Panc1 (cell line): ENCODE measurements at regions not wholly inside any gene's neighbourhood (a gene's known extent, or its start where the extent isn't known, plus 50 kb on each side); places are given as distances from the start of the nearest gene placed in this dataset.

Experiments
- ATAC-seq: fragments of 200-7000 bp; cut with Tn5 transposase; 2 replicates; pipeline ENCODE4 v1.9.1; 2020; ENCODE audit warnings: mild to moderate bottlenecking, moderate library complexity
- BruUV-seq: library from RNA; stranded (reverse); fragments of 400-500 nt; replicated peaks from 2 replicates; lab custom pipeline; 2021; lab: Mats Ljungman, UMichigan
- CTCF ChIA-PET: fragments of 300-600 bp; sonication (Branson Sonifier 250); formaldehyde crosslinking; loops from one replicate; lab custom pipeline; 2022; ENCODE audit warnings: antibody characterized with exemption; lab: Charles Lee
- POLR2A ChIA-PET: fragments of 300-600 bp; sonication (Branson Sonifier 250); formaldehyde crosslinking; loops from one replicate; lab custom pipeline; 2022; ENCODE audit warnings: antibody characterized with exemption; lab: Charles Lee
- DNase-seq: peaks from one replicate; pipeline ENCODE4 v3.0.0-alpha.2; 2010; ENCODE audit warnings: low read depth, low spot score
- H3K27ac ChIP-seq: 2 replicates; pipeline ENCODE4 v1.5.1; 2011; ENCODE audit warnings: mild to moderate bottlenecking, low read length, inconsistent platforms
- H3K27me3 ChIP-seq: fragments of 200-500 bp; sonication (Bioruptor generic); 2 replicates; pipeline ENCODE4 v1.6.0; 2014; ENCODE audit warnings: low read length, inconsistent platforms; ENCODE audit not compliant: control insufficient read depth, insufficient read depth
- H3K36me3 ChIP-seq: fragments of 200-500 bp; sonication (Bioruptor generic); 2 replicates; pipeline ENCODE4 v1.5.1; 2014; ENCODE audit warnings: inconsistent platforms, mild to moderate bottlenecking, low read length, moderate library complexity; ENCODE audit not compliant: control insufficient read depth, insufficient read depth
- H3K4me1 ChIP-seq: 2 replicates; pipeline ENCODE4 v1.5.1; 2011; ENCODE audit warnings: inconsistent platforms, mild to moderate bottlenecking, low read length, moderate library complexity; ENCODE audit not compliant: control insufficient read depth, insufficient read depth
- H3K4me3 ChIP-seq, 2 experiments: 2 replicates each; pipeline ENCODE4 v1.5.1; 2011 to 2012; ENCODE audit warnings: low read depth in 2 of 2, low read length in 2 of 2, mild to moderate bottlenecking in 2 of 2, inconsistent platforms in 1 of 2, moderate library complexity in 1 of 2
- H3K9me3 ChIP-seq: fragments of 200-500 bp; sonication (Bioruptor generic); 2 replicates; pipeline ENCODE4 v1.5.1; 2014; ENCODE audit warnings: low read depth, mild to moderate bottlenecking, inconsistent platforms, low read length, moderate library complexity; ENCODE audit not compliant: control insufficient read depth, insufficient read depth
- CTCF ChIP-seq: fragments of 450-650 bp; IDR thresholded peaks from 2 replicates; pipeline ENCODE4 v1.5.1; 2017; ENCODE audit warnings: mild to moderate bottlenecking
- POLR2AphosphoS5 ChIP-seq: IDR thresholded peaks from 2 replicates; pipeline ENCODE4 v1.6.1; 2012; ENCODE audit warnings: mild to moderate bottlenecking, low read depth, low read length, moderate library complexity
- REST ChIP-seq, 2 experiments: IDR thresholded peaks; 2 replicates each; pipeline ENCODE4 v1.6.1; 2011 to 2012; ENCODE audit warnings: low read depth in 2 of 2, control low read depth in 1 of 2, low read length in 1 of 2, mild to moderate bottlenecking in 1 of 2, moderate library complexity in 1 of 2; ENCODE audit not compliant: insufficient read depth in 1 of 2
- SIN3A ChIP-seq: IDR thresholded peaks from 2 replicates; pipeline ENCODE4 v1.6.1; 2012; ENCODE audit warnings: low read depth, mild to moderate bottlenecking, low read length, moderate library complexity, borderline replicate concordance; ENCODE audit not compliant: insufficient read depth
- TCF7L2 ChIP-seq: IDR thresholded peaks from 2 replicates; pipeline ENCODE4 v1.6.1; 2011; ENCODE audit warnings: mild to moderate bottlenecking, low read depth, low read length, inconsistent platforms
- in situ Hi-C: cut with HindIII; loops from 2 replicates; pipeline ENCODE4 v1.10.0; 2016; ENCODE audit warnings: low sequenced_read_pairs, low pct_unique_long_range_greater_than_20kb
- intact Hi-C: fragments of 100-400 bp; cut with micrococcal nuclease; formaldehyde crosslinking; loops from one replicate; pipeline ENCODE4 v1.10.0; 2022; ENCODE audit not compliant: unreplicated experiment

GRCh38 chr16:77564791-77565390 lies 130.1 kb upstream of the ADAMTS18 start:
- no peak for DNase-seq
- in situ Hi-C loops, result no loop called here
- ChIA-PET CTCF (no interaction called here), POLR2A (interaction anchor here (0.8 kb wide), 1 partner anchor 61 kb away, joined by 3 read pairs; no protein-coding TSS in a partner anchor)
- Histone ChIP-seq H3K4me3 (no peak overlapping the region), H3K27ac (peak overlapping the region; percentile 49), H3K9me3 (no peaks in the 10 kb centered on the region), H3K36me3 (no peaks in the 10 kb centered on the region), H3K27me3 (no peaks in the 10 kb centered on the region), H3K4me1 (no peaks in the 10 kb centered on the region)
- no TSS peak for BruUV-seq
- TF ChIP-seq CTCF (no peak), POLR2AphosphoS5 (no peak), TCF7L2 (no peak), REST (IDR thresholded peaks at IDR 0.05; ENCODE audit: insufficient read depth in 1 of 2, low read depth in 2 of 2, low read length in 1 of 2) (no peak), SIN3A (no peak)
- intact Hi-C loops, result no loop called here
- ATAC-seq, result peak; percentile 72

- no peaks in the 10 kb centered on the region for H3K27me3 ChIP-seq
- intact Hi-C loops (no loop called here), in situ Hi-C loops (no loop called here)
- no peaks in the 10 kb centered on the region for H3K4me1 ChIP-seq
- ChIA-PET CTCF (no interaction called here), POLR2A (no interaction called here)
- no peaks in the 10 kb centered on the region for H3K36me3 ChIP-seq
- BruUV-seq, result no TSS peak
- no peak overlapping the region for H3K4me3 ChIP-seq
- DNase-seq, result no peak
- no peak overlapping the region for H3K27ac ChIP-seq
- H3K9me3 ChIP-seq, result no peaks in the 10 kb centered on the region
- no peak for TF ChIP-seq REST (IDR thresholded peaks at IDR 0.05; ENCODE audit: insufficient read depth in 1 of 2, low read depth in 2 of 2, low read length in 1 of 2)
- no peak for TF ChIP-seq POLR2AphosphoS5
- no peak for TF ChIP-seq CTCF
- no peak for ATAC-seq
These were observed 134.6 kb upstream of the ADAMTS18 start for GRCh38 chr16:77569406-77569805.
